Stimulated activated CD4-positive, alpha-beta T cell treated with anti-CD3 and anti-CD28 coated beads, Interleukin-1b, Interleukin-23, amount 100 ng/mL, for 1 hour (primary cell): ENCODE measurements at regions not wholly inside any gene's neighbourhood (a gene's known extent, or its start where the extent isn't known, plus 50 kb on each side); places are given as distances from the start of the nearest gene placed in this dataset.
"Not testable (repeated sequence)": the region's sequence is repeated elsewhere in the genome, so short reads cannot be mapped to it uniquely, and the experiment has no call there.

ENCODE experiments used
- DNase-seq, 2 donors: peaks; one replicate each; pipeline ENCODE4 v3.0.0-alpha.2; 2020; ENCODE audit warnings: low read depth in 2 of 2

- no peak for DNase-seq
Observed at GRCh38 chr21:15472108-15473040, 257.4 kb upstream of the USP25 start.

- not testable (repeated sequence) for DNase-seq
Observed at GRCh38 chr21:15477773-15478172, 252.0 kb upstream of the USP25 start.

GRCh38 chr21:15480160-15480559 lies 249.6 kb upstream of the USP25 start:
- no peak for DNase-seq

GRCh38 chr21:15483138-15483780 lies 246.5 kb upstream of the USP25 start:
- DNase-seq: peak; percentile 42 to 63

- DNase-seq: no peak
Observed at GRCh38 chr21:15486460-15487195, 243.2 kb upstream of the USP25 start.

GRCh38 chr21:15487196-15487550 lies 242.6 kb upstream of the USP25 start:
- no peak for DNase-seq

GRCh38 chr21:15491100-15491499 lies 238.7 kb upstream of the USP25 start:
- DNase-seq: no peak

- no peak for DNase-seq
Observed at GRCh38 chr21:15493646-15494045, 236.1 kb upstream of the USP25 start.

- no peak for DNase-seq
Observed at GRCh38 chr21:15494481-15494880, 235.3 kb upstream of the USP25 start.

- DNase-seq: no peak
Observed at GRCh38 chr21:15495965-15496364, 233.8 kb upstream of the USP25 start.

GRCh38 chr21:15496911-15497310 lies 232.9 kb upstream of the USP25 start:
- DNase-seq: no peak

GRCh38 chr21:15498455-15498854 lies 231.3 kb upstream of the USP25 start:
- no peak for DNase-seq

- no peak for DNase-seq
Observed at GRCh38 chr21:15506086-15506485, 223.7 kb upstream of the USP25 start.

GRCh38 chr21:15508554-15508953 lies 221.2 kb upstream of the USP25 start:
- DNase-seq: no peak

GRCh38 chr21:15514073-15514946 lies 215.5 kb upstream of the USP25 start:
- DNase-seq: peak; percentile 8 to 14

GRCh38 chr21:15515908-15516307 lies 213.9 kb upstream of the USP25 start:
- no peak for DNase-seq

- DNase-seq: no peak
Observed at GRCh38 chr21:15517394-15517793, 212.4 kb upstream of the USP25 start.

GRCh38 chr21:15520811-15521643 lies 208.8 kb upstream of the USP25 start:
- no peak for DNase-seq

GRCh38 chr21:15521644-15522001 lies 208.2 kb upstream of the USP25 start:
- DNase-seq: no peak

- no peak for DNase-seq
Observed at GRCh38 chr21:15522148-15522547, 207.6 kb upstream of the USP25 start.

- no peak for DNase-seq
Observed at GRCh38 chr21:15524855-15525254, 204.9 kb upstream of the USP25 start.
